Liver (tissue), 8 donors: ENCODE measurements at regions not wholly inside any gene's neighbourhood (a gene's known extent, or its start where the extent isn't known, plus 50 kb on each side); places are given as distances from the start of the nearest gene placed in this dataset.

ENCODE experiments used
- DNase-seq: peaks from one replicate; pipeline ENCODE4 v3.0.0-alpha.2; 2017; ENCODE audit warnings: low spot score
- H3K27ac ChIP-seq, 2 donors: one replicate each; pipeline ENCODE4 v1.7.0; 2013; ENCODE audit warnings: inconsistent platforms in 2 of 2, low read length in 2 of 2, control low read depth in 1 of 2, low read depth in 1 of 2, mild to moderate bottlenecking in 1 of 2
- H3K27me3 ChIP-seq, 4 donors: one replicate each; pipeline versions ENCODE4 v1.6.1 to v1.7.0; 2013; ENCODE audit warnings: low read length in 3 of 4, inconsistent platforms in 1 of 4, mild to moderate bottlenecking in 1 of 4, moderate library complexity in 1 of 4; ENCODE audit not compliant: control insufficient read depth in 4 of 4, insufficient read depth in 4 of 4
- H3K36me3 ChIP-seq, 4 donors: one replicate each; pipeline versions ENCODE4 v1.6.1 to v1.7.0; 2013; ENCODE audit warnings: low read length in 3 of 4, mild to moderate bottlenecking in 3 of 4, low read depth in 1 of 4, moderate library complexity in 1 of 4; ENCODE audit not compliant: control insufficient read depth in 4 of 4, insufficient read depth in 3 of 4
- H3K4me1 ChIP-seq, 4 donors: one replicate each; pipeline versions ENCODE4 v1.6.1 to v1.7.0; 2013; ENCODE audit warnings: low read length in 3 of 4, mild to moderate bottlenecking in 3 of 4, moderate library complexity in 1 of 4; ENCODE audit not compliant: control insufficient read depth in 4 of 4, insufficient read depth in 4 of 4
- H3K4me3 ChIP-seq, 3 donors: one replicate each; pipeline versions ENCODE4 v1.6.1 to v1.7.0; 2013; ENCODE audit warnings: low read length in 3 of 3, control low read depth in 1 of 3, low read depth in 1 of 3, mild to moderate bottlenecking in 1 of 3
- H3K9ac ChIP-seq, 2 donors: one replicate each; pipeline ENCODE4 v1.7.0; 2013; ENCODE audit warnings: low read length in 2 of 2, mild to moderate bottlenecking in 2 of 2, moderate library complexity in 2 of 2, control low read depth in 1 of 2, low read depth in 1 of 2
- H3K9me3 ChIP-seq, 4 donors: one replicate each; pipeline versions ENCODE4 v1.6.1 to v1.7.0; 2013; ENCODE audit warnings: low read length in 3 of 4; ENCODE audit not compliant: control insufficient read depth in 4 of 4
- CTCF ChIP-seq: fragments of 150-350 bp; IDR thresholded peaks from 2 replicates; pipeline ENCODE4 v1.5.1; 2017; ENCODE audit warnings: improper control_type of control experiment, low read depth, low read length; ENCODE audit not compliant: missing input control
- EGR1 ChIP-seq, 2 donors: IDR thresholded peaks; 2 replicates each; pipeline ENCODE4 v1.6.1; 2016 to 2018; ENCODE audit warnings: antibody characterized with exemption in 2 of 2, low read depth in 2 of 2
- FOXA1 ChIP-seq: IDR thresholded peaks from 2 replicates; pipeline ENCODE4 v1.6.1; 2016; ENCODE audit warnings: antibody characterized with exemption
- FOXA2 ChIP-seq: IDR thresholded peaks from 2 replicates; pipeline ENCODE4 v1.6.1; 2016; ENCODE audit warnings: antibody characterized with exemption
- GABPA ChIP-seq, 2 donors: IDR thresholded peaks in 1 of 2; conservative IDR thresholded peaks in 1 of 2; 2 replicates each; pipeline ENCODE4 v1.6.1; 2016; ENCODE audit warnings: antibody characterized with exemption in 2 of 2, mild to moderate bottlenecking in 1 of 2, moderate library complexity in 1 of 2
- HNF4G ChIP-seq: IDR thresholded peaks from 2 replicates; pipeline ENCODE4 v1.6.1; 2016; ENCODE audit warnings: antibody characterized with exemption
- JUND ChIP-seq, 2 donors: IDR thresholded peaks; 2 replicates each; pipeline ENCODE4 v1.6.1; 2016; ENCODE audit warnings: antibody characterized with exemption in 2 of 2
- RAD21 ChIP-seq, 2 donors: IDR thresholded peaks; 2 replicates each; pipeline ENCODE4 v1.6.1; 2016; ENCODE audit warnings: antibody characterized with exemption in 2 of 2, mild to moderate bottlenecking in 2 of 2
- RXRA ChIP-seq, 2 donors: IDR thresholded peaks; 2 replicates each; pipeline ENCODE4 v1.6.1; 2017 to 2018; ENCODE audit warnings: antibody characterized with exemption in 2 of 2, mild to moderate bottlenecking in 1 of 2
- SP1 ChIP-seq: IDR thresholded peaks from 2 replicates; pipeline ENCODE4 v1.6.1; 2018; ENCODE audit warnings: antibody characterized with exemption, mild to moderate bottlenecking
- TAF1 ChIP-seq: conservative IDR thresholded peaks from 2 replicates; pipeline ENCODE4 v1.6.1; 2016; ENCODE audit warnings: antibody characterized with exemption, mild to moderate bottlenecking
- WGBS: extraction: QIAGEN DNeasy Blood & Tissue Kit; methylation state at CpG from one replicate; pipeline ENCODE4 v1.1.7; 2013; 5-methylcytosine and 5-hydroxymethylcytosine counted together
- TF ChIP-seq, protein P1 (sequence below): IDR thresholded peaks from 2 replicates; pipeline ENCODE4 v1.6.1; 2016; ENCODE audit warnings: antibody characterized with exemption
- TF ChIP-seq, protein P2 (sequence below): IDR thresholded peaks from 2 replicates; pipeline ENCODE4 v1.6.1; 2016; ENCODE audit warnings: antibody characterized with exemption
- donor health status: healthy.
- donor health status: healthy.
- donor health status: healthy.
- donor health status: healthy.
- donor health status: healthy.

GRCh38 chr6:14622085-14622484, 504.5 kb downstream of the CD83 start (continued):
- TF ChIP-seq RXRA (IDR thresholded peaks at IDR 0.05) (no peak), RAD21 (IDR thresholded peaks at IDR 0.05) (no peak), CTCF (no peak), TAF1 (no peak), GABPA (IDR thresholded peaks at IDR 0.05 in 1 of 2, conservative IDR thresholded peaks at IDR 0.05 in 1 of 2) (no peak)

- Histone ChIP-seq H3K27ac (no peak overlapping the region), H3K4me3 (no peak overlapping the region), H3K4me1 (no peaks in the 10 kb centered on the region), H3K9me3 (peaks cover 0 to 3% (median under 1%) of the 10 kb centered on the region in 4 donors), H3K27me3 (no peaks in the 10 kb centered on the region), H3K36me3 (no peaks in the 10 kb centered on the region), H3K9ac (no peak overlapping the region)
- no peak for DNase-seq
- WGBS: 65% methylated on average over 6 of the region's 6 CpGs
- TF ChIP-seq, protein P1, sequence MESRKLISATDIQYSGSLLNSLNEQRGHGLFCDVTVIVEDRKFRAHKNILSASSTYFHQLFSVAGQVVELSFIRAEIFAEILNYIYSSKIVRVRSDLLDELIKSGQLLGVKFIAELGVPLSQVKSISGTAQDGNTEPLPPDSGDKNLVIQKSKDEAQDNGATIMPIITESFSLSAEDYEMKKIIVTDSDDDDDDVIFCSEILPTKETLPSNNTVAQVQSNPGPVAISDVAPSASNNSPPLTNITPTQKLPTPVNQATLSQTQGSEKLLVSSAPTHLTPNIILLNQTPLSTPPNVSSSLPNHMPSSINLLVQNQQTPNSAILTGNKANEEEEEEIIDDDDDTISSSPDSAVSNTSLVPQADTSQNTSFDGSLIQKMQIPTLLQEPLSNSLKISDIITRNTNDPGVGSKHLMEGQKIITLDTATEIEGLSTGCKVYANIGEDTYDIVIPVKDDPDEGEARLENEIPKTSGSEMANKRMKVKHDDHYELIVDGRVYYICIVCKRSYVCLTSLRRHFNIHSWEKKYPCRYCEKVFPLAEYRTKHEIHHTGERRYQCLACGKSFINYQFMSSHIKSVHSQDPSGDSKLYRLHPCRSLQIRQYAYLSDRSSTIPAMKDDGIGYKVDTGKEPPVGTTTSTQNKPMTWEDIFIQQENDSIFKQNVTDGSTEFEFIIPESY: no peak
- TF ChIP-seq TAF1 (no peak), CTCF (no peak), GABPA (IDR thresholded peaks at IDR 0.05 in 1 of 2, conservative IDR thresholded peaks at IDR 0.05 in 1 of 2) (no peak), HNF4G (no peak), FOXA2 (no peak), EGR1 (IDR thresholded peaks at IDR 0.05; ENCODE audit: low read depth in 2 of 2) (no peak), JUND (IDR thresholded peaks at IDR 0.05) (no peak), SP1 (no peak), RAD21 (IDR thresholded peaks at IDR 0.05) (no peak), FOXA1 (no peak), RXRA (IDR thresholded peaks at IDR 0.05) (no peak)
- TF ChIP-seq, protein P2, sequence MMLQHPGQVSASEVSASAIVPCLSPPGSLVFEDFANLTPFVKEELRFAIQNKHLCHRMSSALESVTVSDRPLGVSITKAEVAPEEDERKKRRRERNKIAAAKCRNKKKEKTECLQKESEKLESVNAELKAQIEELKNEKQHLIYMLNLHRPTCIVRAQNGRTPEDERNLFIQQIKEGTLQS: no peak
Observed at GRCh38 chr6:14622909-14623505, 505.4 kb downstream of the CD83 start.
